ENCODE measurements at regions not wholly inside any gene's neighbourhood (a gene's known extent, or its start where the extent isn't known, plus 50 kb on each side); places are given as distances from the start of the nearest gene placed in this dataset.
"Not testable (repeated sequence)": the region's sequence is repeated elsewhere in the genome, so short reads cannot be mapped to it uniquely, and the experiment has no call there.

DNA sequence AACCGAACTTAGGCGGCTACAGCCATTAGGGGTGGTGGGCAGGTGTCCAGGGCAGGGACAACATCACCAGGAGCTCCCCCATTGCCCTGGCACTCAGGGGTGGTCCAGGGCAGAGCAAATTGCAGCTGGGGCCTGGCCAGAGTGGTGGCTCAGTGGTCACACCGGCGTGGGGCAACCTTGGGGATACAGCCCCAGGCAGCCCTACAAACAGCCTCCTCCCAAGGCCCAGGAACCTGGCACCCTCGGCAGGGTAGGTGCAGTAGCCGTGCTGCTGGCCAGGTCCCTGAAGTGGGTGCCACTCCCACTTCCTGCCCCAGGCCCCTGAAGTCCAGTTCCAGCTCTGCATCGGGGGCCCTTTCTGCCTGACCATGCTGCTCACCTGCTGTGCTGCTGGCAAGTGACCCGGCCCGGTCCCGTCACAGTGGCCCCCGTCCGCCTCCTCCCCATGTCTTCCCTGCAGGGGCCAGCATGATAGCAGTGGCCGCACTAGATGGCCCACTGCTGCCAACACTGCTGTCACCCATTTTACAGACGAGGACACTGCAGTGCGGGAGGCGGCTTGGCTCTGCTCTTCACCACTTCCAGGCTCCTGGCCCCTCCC, 712.8 kb downstream of the MATN1 start:
- no peak for DNase-seq

DNA sequence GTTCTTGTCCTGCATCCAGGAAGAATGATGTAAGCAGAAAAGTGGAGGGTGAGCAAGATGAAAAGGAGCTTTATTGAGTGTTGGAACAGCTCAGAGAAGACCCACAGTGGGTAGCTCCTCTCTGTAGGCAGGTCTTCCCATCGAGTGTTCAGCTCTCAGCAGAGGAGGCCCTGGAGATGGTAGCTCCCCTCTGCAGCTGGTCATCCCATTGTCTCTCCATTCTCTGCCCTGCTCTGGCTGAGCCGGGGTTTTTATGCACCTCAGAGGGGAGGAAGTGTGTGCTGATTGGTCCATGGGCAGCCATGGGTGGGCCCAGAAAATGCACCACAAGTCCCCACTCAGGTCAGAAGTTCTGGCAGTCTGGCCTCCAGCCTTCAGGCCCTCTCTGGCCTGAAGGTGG, 713.7 kb downstream of the MATN1 start:
- DNase-seq, result no peak

DNA sequence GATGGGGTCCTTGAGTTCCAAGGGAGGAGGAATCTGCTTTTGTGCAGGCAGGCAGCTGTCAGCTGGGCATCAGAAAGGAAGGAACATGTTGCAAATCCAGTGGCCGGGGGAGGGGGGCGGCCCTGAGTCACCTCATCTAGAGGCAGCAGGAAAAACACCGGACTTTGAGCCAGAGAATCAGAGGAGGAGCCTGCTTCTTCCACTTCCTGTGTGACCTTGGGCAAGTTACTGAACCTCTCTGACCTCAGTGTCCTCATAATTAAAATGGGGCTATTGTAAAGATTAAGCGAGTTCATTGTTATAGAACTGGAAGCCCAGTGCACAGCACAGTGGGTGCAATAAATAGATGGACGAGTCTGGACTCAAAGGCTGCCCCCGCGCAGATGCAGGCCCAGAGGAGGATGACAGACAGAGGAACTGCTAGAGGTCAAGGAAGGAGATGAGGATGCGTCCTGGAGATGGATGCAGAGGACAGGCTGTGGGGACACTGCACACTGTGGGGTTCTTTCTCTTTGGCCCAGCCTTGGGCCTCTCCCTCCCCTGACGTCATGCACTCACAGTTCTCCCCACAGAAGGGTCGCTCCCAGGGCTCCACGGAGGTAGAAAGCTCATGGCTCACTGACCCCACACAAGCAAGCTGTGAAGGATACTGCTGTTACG, 714.3 kb downstream of the MATN1 start:
- no peak for DNase-seq

DNA sequence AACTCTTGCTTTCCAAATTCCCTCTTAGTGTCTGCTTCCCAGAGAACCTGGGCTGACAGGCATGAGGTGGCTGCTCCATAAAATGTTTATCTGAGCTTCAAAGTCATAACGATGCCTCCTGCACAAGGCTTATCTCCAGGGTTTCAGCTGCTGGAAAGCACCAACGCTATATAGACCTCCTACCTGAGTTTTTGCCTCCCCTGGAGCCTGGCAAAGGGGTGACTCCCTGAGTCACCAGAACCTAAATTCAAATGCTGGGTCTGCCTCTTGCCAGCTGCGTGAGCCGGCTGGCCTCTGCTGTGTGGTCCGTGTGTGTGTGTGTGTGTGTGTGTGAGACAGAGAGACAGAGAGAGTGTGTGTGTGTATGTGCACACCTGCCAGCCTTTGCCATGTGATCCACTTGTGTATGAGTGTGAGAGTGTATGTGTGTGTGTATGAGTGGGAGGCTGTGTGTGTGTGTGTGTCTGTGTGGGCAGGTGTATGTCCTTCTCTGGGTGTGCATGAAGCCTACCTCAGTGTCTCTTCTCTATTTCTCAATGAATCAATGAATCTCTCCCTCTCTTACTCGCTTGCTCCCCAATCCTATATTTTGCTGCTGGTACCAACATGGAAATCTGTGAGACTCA, 714.9 kb downstream of the MATN1 start:
- DNase-seq, result no peak

DNA sequence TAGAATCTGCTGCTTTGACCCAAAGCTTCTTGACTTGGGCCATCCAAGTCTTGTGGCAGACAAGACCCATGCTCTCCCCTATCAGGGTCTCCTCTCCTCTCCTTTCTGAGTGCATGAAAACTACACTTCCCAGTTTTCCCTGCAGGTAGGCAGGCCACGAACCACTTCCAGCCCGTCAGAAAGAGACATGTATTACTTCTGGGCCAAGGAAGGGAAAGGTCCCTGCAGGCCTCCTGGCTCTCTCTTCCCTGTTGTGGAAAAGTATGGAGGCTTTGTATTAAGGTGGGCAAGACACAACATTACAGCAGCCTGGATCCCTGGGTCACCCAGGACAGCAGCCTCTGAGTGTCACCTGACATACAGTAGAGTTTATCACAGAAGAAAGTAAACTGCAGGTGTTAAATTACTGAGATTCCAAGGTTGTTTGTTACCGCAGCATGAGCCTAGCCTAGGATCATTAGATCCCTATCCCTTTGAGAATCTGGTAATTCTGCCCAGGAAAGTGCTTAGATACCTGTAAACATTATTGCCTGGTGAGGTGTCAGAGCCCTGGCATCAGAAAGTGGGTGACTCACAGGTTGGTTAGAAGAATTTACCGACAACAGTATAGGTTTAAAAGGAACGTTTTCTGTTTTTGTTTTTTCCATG, 717.3 kb downstream of the MATN1 start:
- DNase-seq, result no peak

DNA sequence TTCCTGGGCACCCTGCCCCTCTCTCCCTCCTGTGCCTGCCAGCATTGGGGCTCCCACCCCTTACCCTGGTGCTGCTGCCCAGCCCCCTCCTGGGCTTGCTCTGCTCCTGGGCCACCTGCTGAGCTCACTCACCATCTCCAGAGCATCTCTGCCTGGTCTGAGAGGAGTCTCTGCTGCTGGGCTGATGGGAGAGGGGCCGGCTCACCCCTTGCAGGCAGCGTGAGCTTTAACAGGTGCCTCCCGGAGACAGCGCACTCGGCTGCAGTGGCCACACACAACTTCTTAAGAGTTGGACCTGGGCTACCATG, 721.7 kb downstream of the MATN1 start:
- no peak for DNase-seq

DNA sequence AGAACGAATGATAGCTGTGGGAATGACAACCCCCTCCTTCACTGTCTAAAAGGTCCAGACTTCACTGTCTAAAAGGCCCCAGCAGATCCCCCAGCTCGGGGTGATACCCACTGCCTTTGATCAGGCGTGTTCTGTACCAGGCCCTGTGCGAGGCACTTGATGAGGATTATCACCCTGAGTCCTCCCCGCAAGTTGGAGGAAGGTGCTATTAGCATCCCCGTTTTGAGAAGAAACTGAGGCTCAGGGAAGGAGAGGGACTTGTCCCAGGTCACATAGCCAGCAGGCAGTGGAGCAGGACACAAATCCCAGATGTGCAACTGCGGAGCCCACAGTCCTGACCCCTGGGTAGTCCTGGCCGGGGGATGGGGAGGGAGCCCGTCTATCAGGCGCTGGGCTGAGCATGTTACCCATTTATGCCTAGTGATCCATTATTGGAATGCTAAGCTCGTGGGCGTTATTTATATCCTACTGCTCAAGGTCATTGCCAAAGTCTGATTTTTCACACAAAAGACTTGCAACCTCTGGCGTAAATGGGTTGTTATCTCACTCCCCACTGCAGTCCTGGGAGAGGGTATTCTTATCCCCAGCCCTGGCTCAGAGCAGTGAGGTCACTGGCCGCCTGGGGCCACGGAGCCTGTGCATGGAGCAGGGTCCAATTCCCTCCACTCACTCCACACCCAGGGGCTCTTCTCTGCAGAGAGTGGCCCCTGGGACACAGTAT, 722.2 kb downstream of the MATN1 start:
- DNase-seq, result no peak

DNA sequence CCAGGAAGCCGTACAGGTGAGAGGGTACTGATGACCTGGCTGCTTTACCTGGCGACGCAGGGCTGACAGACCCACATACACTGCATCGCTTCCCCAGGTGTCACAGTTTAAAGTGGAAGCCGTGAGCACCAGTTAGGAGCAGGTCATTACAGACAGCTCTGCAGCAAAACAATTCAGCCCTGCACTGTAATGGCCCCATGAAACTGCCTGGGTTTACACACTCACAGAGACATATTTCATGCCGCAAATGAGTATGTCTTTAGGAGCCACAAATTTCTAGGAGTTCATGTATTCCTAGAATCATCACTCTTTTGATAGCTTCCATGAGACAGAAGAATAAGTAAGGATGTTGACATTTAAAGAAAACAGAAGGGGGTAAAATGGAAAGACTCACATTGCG, 723.1 kb downstream of the MATN1 start:
- no peak for DNase-seq

DNA sequence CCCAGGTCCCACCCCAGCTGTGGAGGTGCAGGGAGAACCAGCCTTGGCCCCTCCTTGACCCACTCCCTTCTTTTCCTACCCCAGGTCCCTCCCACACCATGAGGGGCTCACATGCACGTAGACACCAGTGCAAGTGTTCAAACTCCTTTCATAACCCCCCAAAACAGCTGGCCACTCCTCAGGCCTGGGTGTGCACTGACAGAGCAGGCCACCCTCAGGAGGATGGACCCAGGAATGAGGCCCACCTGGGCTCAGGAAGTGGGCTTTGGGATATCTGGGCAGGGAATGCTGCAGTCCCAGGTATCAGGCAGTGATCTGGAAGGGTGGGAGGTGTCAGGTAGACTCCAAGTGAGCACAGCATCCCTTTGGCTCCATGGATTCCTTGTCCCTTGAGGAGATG, 723.8 kb downstream of the MATN1 start:
- DNase-seq, result no peak

DNA sequence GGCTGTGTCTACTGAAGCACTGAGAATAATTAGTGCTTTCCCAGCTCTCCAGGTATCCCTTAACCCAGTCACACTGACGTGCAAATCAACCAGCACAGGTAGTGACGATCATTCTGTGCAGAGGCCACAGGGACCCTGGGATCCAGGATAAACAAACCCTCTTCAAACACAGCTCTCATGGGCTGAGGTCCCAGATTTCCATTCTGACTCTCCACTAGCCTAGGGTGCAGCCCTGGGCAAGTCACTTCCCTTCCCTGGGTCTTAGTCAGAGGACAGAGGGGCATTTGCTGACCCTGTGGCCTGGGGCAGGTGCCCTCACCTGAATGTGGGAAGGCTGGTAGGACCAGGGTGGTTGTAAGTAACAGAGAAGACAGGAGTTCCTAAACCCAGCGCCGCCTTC, 724.7 kb downstream of the MATN1 start:
- no peak for DNase-seq

DNA sequence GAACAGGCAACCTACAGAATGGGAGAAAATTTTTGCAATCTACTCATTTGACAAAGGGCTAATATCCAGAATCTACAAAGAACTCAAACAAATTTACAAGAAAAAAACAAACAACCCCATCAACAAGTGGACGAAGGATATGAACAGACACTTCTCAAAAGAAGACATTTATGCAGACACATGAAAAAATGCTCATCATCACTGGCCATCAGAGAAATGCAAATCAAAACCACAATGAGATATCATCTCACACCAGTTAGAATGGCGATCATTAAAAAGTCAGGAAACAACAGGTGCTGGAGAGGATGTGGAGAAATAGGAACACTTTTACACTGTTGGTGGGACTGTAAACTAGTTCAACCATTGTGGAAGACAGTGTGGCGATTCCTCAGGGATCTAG, 725.6 kb downstream of the MATN1 start:
- not testable (repeated sequence) for DNase-seq

DNA sequence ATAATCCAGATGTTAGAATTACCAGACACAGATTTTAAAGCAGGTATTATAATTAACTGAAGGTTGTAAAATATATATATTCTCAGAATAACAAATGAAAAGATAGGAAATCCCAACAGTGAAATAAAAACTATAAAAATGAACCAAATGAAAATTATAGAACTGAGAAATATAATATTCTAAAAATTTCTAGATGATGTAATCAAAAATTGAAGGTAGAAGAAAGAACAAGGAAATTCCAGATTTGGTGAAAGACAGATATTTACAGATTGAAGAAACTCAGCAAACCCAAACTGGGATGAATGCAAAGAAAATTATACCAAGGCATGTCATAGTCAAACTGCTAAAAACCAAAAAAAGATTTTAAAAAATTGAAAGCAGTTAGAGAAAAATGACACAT, 729.4 kb downstream of the MATN1 start:
- no peak for DNase-seq

DNA sequence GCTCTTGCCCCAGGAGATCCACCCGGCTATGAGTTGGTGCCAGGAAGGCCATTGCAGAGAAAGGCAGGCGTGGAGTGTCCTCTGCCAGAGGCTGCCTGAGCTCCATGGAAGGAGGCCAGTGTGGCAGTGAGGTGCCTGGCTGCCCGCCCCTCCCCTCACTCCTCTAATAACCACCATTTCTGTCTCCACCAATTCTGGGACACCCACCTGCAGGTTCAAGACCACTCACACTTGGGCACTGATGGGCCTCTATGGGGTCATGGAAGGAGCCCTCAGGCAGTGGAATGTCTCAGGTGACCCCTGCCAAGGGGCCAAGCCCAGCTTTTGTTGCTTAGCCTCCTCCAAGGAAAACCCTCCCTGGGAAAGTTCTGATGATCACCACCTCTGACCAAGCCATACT, 731.6 kb downstream of the MATN1 start:
- DNase-seq, result no peak

DNA sequence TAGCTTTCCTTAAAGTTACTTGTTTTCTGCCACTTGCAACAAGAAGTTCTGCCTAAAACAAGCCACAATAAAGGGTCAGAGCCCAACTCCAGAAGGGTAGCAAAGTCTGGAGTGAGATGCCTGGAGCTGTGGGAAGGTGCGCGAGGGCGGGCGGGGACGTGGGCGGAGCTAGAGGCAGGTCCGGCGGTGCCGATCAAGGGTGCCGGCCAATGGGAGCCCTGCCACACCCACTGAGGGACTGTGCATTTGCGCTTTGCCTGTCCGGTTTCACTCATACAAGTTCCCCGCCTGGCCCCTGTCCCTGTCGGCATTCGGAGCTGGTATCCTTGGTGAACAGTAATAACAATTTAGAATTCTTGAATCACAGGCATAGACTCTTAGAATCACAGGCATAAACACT, 732.4 kb downstream of the MATN1 start:
- DNase-seq, result no peak

DNA sequence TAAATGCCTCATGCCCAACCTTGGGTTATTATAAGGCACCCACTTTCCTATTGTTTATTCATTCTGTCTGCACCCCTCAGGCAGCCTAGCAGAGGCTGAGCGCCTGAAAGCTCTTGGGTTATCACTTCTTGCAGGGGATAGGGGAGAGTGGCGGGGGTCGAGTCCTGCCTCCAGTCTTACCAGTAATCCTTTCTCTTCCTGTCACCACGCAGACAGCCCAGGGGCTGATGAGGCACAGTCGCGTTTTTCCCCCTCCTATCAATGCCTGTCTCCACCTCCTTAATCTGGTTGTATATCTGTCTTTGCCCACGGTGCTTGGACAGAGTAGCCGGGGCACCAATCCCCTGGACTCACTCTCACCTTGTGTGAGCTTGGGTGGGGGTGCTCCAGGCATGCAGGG, 733.1 kb downstream of the MATN1 start:
- DNase-seq, result no peak

DNA sequence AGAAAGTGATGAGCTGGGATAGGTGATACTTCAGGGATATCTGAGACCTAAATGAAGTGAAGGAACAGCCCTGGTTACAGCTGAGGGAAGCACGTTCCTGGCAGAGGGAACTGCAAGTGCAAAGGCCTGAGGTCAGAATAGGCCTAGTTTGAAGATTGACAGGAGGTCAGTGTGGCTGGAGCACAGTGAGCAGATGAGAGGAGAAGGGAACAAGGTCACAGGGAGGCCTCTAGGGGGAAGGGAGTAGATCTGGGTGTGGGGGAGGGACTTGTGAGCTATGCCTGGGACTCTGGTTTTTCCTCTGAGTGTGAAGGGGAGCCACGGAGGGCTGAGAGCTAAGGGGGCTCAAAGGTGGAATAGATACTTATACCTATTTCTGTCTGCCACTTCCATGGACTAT, 736.4 kb downstream of the MATN1 start:
- DNase-seq, result no peak

DNA sequence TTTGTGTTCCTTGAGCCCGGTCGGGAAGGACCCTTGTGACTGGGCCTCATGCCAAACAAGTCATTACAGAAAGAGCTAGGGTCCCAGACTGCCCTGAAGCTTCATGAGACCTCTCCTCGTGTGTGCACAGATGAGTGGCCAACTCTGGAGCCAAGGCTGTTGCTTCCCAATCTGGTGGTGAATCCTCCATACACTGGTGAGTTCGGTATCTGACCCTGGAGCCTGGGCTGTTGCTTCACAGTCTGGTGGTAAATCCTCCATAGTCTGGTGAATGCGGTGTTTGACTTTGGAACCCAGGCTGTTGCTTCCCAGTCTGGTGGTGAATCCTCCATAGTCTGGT, 737.8 kb downstream of the MATN1 start:
- DNase-seq, result no peak

DNA sequence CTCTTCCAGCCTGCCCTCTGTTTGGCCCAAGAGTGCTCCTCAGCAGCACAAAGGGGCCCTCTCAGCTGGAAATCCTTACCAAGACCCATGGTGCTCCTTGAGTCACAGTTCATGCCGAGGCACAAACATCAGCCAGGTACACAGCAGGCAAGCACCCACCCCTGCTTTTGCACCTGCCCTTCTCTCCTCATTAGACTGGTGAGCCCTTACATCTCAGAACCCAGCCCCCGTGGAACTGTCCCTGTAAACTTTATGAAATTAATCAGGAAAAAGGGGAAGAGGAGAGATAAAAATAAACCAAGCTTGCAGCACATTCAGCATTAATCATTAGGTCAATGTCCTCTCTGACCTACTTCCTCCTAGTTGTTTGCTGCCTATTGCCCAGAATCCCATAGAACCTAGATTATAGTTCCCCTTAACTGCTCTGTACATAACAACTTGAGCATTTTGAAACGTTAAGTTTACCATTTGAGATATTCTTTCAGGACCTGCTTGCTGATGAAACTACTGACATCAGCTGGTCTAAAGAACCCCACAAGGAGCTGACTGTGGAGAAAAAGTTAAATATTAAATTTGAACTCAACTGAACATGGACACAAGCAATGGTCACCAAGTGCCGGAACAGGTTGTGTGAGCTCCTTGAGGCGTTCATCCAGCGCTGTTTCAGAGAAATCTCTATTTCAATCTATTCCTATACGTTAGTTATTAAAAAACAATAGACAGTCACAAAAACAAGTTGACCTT, 738.4 kb downstream of the MATN1 start:
- DNase-seq, result no peak

DNA sequence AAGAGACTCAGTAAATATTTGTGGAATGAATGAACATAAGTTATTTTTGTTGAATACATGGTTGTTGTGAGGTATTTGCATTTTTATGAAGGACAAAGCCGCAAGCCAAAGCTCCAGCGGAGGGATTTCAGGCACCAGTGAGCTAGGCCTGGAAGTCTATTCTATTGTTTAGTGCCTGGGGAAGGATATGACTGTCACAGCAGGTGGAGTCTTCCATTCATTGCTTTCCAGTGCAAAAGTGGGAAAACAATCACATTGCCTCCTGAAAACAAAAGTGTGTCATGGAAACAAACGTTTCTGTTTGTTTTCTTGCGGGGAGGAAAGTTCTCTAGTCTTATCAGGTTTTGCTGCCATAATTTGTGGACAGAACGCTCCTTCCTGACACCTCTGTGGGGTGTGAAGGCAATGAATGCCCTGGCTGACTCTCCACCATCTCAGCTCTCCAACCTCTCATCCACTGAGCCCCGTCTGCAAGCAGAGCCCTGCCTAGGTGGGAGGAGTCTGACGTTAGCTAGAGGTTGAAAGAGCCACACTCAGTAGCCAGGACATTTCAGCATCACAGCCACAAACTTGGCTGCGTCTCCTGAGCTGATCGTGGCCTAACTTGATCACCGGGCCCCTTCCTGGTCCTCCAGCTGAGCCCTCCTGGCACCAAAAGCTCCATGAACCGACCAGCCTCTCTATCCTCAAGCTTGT, 739.1 kb downstream of the MATN1 start:
- DNase-seq, result no peak

DNA sequence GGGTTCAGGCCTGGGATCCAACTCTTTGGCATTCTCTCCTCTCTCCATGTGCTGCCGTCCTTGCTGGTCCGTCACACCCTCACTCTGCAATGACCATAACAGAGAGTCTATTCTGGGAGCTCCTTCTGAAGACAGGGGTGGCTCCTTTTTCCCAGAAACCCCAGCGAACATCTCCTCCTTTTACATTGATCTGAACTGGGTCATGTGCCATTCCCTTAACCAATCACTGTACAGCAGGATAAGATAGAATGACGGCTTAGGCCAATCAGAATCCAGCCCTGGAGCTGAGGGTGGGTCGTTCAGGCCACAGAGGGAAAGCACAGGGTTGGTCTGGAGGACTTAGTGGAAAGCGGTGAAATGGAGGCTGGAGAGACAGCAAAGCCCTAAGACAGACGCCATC, 740.1 kb downstream of the MATN1 start:
- DNase-seq, result no peak

DNA sequence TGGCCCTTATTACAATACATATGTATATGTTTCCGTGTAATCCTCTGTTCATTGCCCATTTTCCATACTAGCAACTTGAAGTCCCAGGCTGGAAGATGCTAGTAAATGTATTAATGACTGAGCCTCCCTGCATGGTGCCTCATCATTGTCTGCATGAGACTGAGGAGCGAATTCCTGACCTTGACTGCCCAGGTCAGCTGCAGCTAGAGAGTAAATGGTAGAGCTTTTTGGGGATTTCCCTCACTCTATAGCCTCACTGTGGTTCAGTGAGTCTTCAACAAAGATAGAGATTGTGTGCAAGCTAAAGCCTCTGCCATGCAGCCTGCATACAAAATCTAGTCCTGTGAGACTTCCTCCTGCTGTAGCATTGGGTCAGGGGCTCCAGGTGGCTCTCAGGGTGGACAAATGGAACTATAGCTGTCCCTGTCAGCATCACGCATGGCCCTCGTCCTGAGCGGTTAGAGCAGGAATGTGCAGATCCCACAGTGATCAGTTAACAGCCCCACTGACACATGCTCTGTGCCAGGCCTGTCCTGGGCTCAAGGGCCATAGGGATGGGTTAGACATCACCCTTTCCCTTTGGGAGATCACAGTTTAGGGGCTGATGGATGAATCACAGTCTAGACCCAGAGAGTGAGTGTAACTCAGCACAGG, 741.7 kb downstream of the MATN1 start:
- no peak for DNase-seq

DNA sequence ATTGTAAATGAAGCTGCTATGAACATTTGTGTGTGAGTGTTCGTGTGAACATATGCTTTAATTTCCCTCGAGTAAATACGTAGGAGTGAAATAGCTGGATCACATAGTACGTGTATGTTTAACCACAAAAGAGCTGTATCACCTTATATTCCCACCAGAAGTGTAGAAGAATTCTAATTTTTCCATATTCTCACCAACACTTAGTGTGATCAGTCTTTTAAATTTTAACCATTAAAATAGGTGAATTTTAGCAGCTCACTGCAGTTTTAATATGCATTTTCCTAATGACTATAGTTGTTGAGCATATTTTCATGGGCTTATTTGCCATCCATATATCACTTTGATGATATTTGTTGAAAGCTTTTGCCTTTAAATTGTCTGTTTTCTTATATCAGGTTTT, 741.2 kb downstream of the PTPRU start:
- no peak for DNase-seq
